HepG2 (cell line): ENCODE measurements at regions not wholly inside any gene's neighbourhood (a gene's known extent, or its start where the extent isn't known, plus 50 kb on each side); places are given as distances from the start of the nearest gene placed in this dataset.

Experiments used
- ATAC-seq: fragments of 200-7000 bp; cut with Tn5 transposase; 3 replicates; pipeline ENCODE4 v1.9.1; 2020; ENCODE audit warnings: mild to moderate bottlenecking, moderate library complexity
- BruUV-seq: library from RNA; stranded (reverse); fragments of 400-500 nt; replicated peaks from 2 replicates; lab custom pipeline; 2021; lab: Mats Ljungman, UMichigan
- CTCF ChIA-PET: fragments of 300-600 bp; formaldehyde crosslinking; extraction: SDS; loops from one replicate; lab custom pipeline; 2021; ENCODE audit warnings: low total read pairs, inconsistent platforms, low intra/inter-chr PET ratio; lab: Yijun Ruan, JAX
- POLR2A ChIA-PET: fragments of 350-600 bp; sonication (Branson Sonifier 250); formaldehyde crosslinking; loops from one replicate; lab custom pipeline; 2020; ENCODE audit warnings: antibody characterized with exemption, inconsistent platforms; lab: Yijun Ruan, JAX
- DNase-seq: peaks from one replicate; pipeline ENCODE4 v3.0.0-alpha.2; 2015; ENCODE audit warnings: low spot score
- FAIRE-seq: peaks from 3 replicates; lab custom pipeline; 2011; peaks lifted over from hg19 to GRCh38; lab: Jason Lieb, UNC
- H2AFZ ChIP-seq: one replicate; pipeline ENCODE4 v1.6.1; 2011; ENCODE audit warnings: low read length, inconsistent platforms
- H3K27ac ChIP-seq: fragments of 300-600 bp; 3 replicates; pipeline ENCODE4 v1.8.0; 2011; ENCODE audit warnings: mixed run types, mild to moderate bottlenecking, mixed read lengths, low read length, inconsistent platforms; ENCODE audit not compliant: insufficient read depth; ENCODE audit errors: extremely low read length
- H3K27me3 ChIP-seq, 2 experiments: fragments of 200-600 bp in 1 of 2; 2 replicates in 1 of 2; 3 replicates in 1 of 2; pipeline versions ENCODE4 v1.6.0 to v1.8.0; 2011; ENCODE audit warnings: low read length in 2 of 2, mild to moderate bottlenecking in 2 of 2, moderate library complexity in 2 of 2, inconsistent platforms in 1 of 2; ENCODE audit not compliant: insufficient read depth in 2 of 2, control insufficient read depth in 1 of 2
- H3K36me3 ChIP-seq, 2 experiments: fragments of 200-600 bp in 1 of 2; replicated peaks in 1 of 2; 2 replicates in 1 of 2; 3 replicates in 1 of 2; pipeline versions ENCODE4 v1.5.1 to v1.8.0; 2011; ENCODE audit warnings: low read length in 2 of 2, inconsistent platforms in 1 of 2; ENCODE audit not compliant: insufficient read depth in 2 of 2, control insufficient read depth in 1 of 2
- H3K4me1 ChIP-seq: 2 replicates; pipeline ENCODE4 v1.5.1; 2012; ENCODE audit warnings: low read length, inconsistent platforms; ENCODE audit not compliant: insufficient read depth
- H3K4me2 ChIP-seq: 2 replicates; pipeline ENCODE4 v1.6.0; 2011; ENCODE audit warnings: low read depth, low read length, inconsistent platforms
- H3K4me3 ChIP-seq, 3 experiments: fragments of 200-600 bp in 1 of 3; sonication (generic), shearing (Covaris generic) in 1 of 3; replicated peaks in 1 of 3; 2 replicates each; pipeline ENCODE4 v1.5.1; 2011 to 2016; ENCODE audit warnings: low read length in 3 of 3, inconsistent platforms in 2 of 3, low read depth in 2 of 3, mild to moderate bottlenecking in 2 of 3, control low read depth in 1 of 3, mixed read lengths in 1 of 3; ENCODE audit not compliant: insufficient read depth in 1 of 3
- H3K79me2 ChIP-seq: one replicate; pipeline ENCODE4 v1.6.1; 2011; ENCODE audit warnings: low read length, inconsistent platforms; ENCODE audit not compliant: insufficient read depth
- H3K9ac ChIP-seq: 2 replicates; pipeline ENCODE4 v1.6.0; 2011; ENCODE audit warnings: mild to moderate bottlenecking, low read depth, low read length, inconsistent platforms; ENCODE audit not compliant: insufficient read depth
- H3K9me3 ChIP-seq: 2 replicates; pipeline ENCODE4 v1.5.1; 2012; ENCODE audit warnings: mild to moderate bottlenecking, low read length
- H4K20me1 ChIP-seq: 2 replicates; pipeline ENCODE4 v1.6.0; 2011; ENCODE audit warnings: inconsistent platforms, mild to moderate bottlenecking, low read length, moderate library complexity; ENCODE audit not compliant: insufficient read depth
- CCAR2 ChIP-seq: fragments of 200-400 bp; formaldehyde crosslinking; optimal IDR thresholded peaks from 2 replicates; pipeline ENCODE3; 2018; ENCODE audit warnings: low read depth, mild to moderate bottlenecking, low read length, moderate library complexity
- MLLT10 ChIP-seq: sonication (generic); formaldehyde crosslinking; IDR thresholded peaks from 2 replicates; pipeline ENCODE4 v1.4.0; 2020; ENCODE audit warnings: missing genetic modification reagents
- RBFOX2 ChIP-seq: fragments of 200-400 bp; formaldehyde crosslinking; IDR thresholded peaks from 2 replicates; pipeline ENCODE4 v1.6.1; 2017; ENCODE audit warnings: low read depth, mild to moderate bottlenecking, low read length
- RFXAP ChIP-seq: sonication (generic); formaldehyde crosslinking; IDR thresholded peaks from 2 replicates; pipeline ENCODE4 v1.4.0; 2020; ENCODE audit warnings: missing genetic modification reagents, borderline replicate concordance
- ZNF205 ChIP-seq: IDR thresholded peaks from 2 replicates; pipeline ENCODE4 v1.6.1; 2018; ENCODE audit warnings: missing biosample characterization, missing genetic modification reagents
- ZNF329 ChIP-seq: sonication (generic); formaldehyde crosslinking; IDR thresholded peaks from 2 replicates; pipeline ENCODE4 v1.9.0; 2021; ENCODE audit warnings: low read depth, mild to moderate bottlenecking, missing genetic modification reagents
- ZNF781 ChIP-seq: sonication (generic); formaldehyde crosslinking; IDR thresholded peaks from 2 replicates; pipeline ENCODE4 v1.5.1; 2020; ENCODE audit warnings: borderline replicate concordance, mild to moderate bottlenecking, missing genetic modification reagents; ENCODE audit errors: not compliant biosample characterization
- ZNF878 ChIP-seq: sonication (generic); formaldehyde crosslinking; IDR thresholded peaks from 2 replicates; pipeline ENCODE4 v1.8.1; 2023; ENCODE audit warnings: mild to moderate bottlenecking, missing genetic modification reagents, moderate library complexity
- WGBS: methylation state at CpG from one replicate; pipeline ENCODE4 v1.1.6; 2017; ENCODE audit warnings: low lambda C conversion rate; 5-methylcytosine and 5-hydroxymethylcytosine counted together
- in situ Hi-C: cut with HindIII; loops from 2 replicates; pipeline ENCODE4 v1.10.0; 2017; ENCODE audit warnings: low pct_unique_long_range_greater_than_20kb; ENCODE audit not compliant: extremely low pct_ligation_motif_present
- intact Hi-C: fragments of 100-400 bp; cut with micrococcal nuclease; formaldehyde crosslinking; loops from one replicate; pipeline ENCODE4 v1.10.0; 2022; ENCODE audit not compliant: unreplicated experiment
- TF ChIP-seq, protein P1 (sequence below): sonication (generic); formaldehyde crosslinking; IDR thresholded peaks from 2 replicates; pipeline ENCODE4 v1.9.0; 2021; ENCODE audit warnings: missing genetic modification reagents, borderline replicate concordance
- TF ChIP-seq, protein P2 (sequence below): sonication (generic); formaldehyde crosslinking; IDR thresholded peaks from 2 replicates; pipeline ENCODE4 v1.4.0; 2020; ENCODE audit warnings: mild to moderate bottlenecking, missing genetic modification reagents

DNA sequence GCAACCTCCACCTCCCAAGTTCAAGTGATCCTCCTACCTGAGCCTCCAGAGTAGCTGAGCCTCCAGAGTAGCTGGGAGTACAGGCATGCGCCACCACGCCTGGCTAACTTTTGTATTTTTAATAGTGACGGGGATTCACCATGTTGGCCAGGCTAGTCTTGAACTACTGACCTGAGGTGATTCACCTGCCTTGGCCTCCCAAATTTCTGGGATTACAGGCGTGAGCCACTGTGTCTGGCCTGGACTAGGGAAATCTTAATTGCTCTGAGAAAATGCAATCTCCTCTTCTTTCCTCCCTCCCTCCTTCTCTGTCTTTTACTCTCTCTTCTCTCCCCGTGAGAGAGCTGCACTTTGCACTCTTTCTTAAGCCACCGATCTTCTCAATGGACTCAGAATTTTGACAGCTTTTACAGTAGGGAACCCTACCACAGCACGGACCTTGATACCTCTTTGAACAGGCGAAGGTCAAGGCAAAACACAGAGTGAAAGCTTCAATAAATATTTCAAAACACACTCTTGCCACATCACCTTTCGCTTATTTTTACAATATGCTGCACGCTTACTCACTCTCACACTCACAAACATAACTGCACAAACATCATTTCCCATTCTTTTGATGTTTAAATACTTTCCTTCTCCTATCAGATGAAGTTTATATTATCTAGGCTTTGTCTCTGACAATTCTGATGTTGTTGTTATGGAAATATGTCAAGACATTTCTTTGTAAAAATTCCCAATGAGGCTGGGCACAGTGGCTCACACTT lies 173.4 kb upstream of the NRP1 start:
- Histone ChIP-seq H3K9me3 (no peaks in the 10 kb centered on the region), H3K4me2 (peak overlapping the region; percentile 85), H2AFZ (no peak overlapping the region), H3K79me2 (no peaks in the 10 kb centered on the region), H4K20me1 (no peaks in the 10 kb centered on the region), H3K9ac (peak overlapping the region; percentile 77), H3K27ac (peak overlapping the region; percentile 93), H3K36me3 (no peaks in the 10 kb centered on the region), H3K4me1 (peaks cover 37% of the 10 kb centered on the region), H3K4me3 (no peak overlapping the region), H3K27me3 (no peaks in the 10 kb centered on the region)
- ChIA-PET CTCF (no interaction called here), POLR2A (interaction anchor here (0.9 to 3.0 kb wide), 6 partner anchors 21 to 311 kb away, joined by 3 to 19 read pairs (median 4); partner anchors contain the start of gene NRP1)
- no TSS peak for BruUV-seq
- in situ Hi-C loops = loop anchor here (5.0 kb wide), 1 partner anchor 311 kb away; no protein-coding TSS in a partner anchor
- 29% methylated on average over 10 of the region's 10 CpGs for WGBS
- intact Hi-C loops = loop anchor here (5.0 kb wide), 1 partner anchor 311 kb away; no protein-coding TSS in a partner anchor
- peak; percentile 82 for ATAC-seq
- FAIRE-seq = peak; percentile 89
- DNase-seq = peak; percentile 95
- TF ChIP-seq ZNF205 (CRISPR knock-in tag) (peak; percentile 76; the same call in 1 of the 2 replicates), ZNF878 (peak; percentile 86; the same call in 1 of the 2 replicates), ZNF329 (CRISPR knock-in tag) (no peak), RFXAP (CRISPR knock-in tag) (peak; percentile 82; the same call in 1 of the 2 replicates), RBFOX2 (no peak), ZNF781 (CRISPR knock-in tag) (no peak), CCAR2 (no peak), MLLT10 (no peak)
- TF ChIP-seq, protein P1, sequence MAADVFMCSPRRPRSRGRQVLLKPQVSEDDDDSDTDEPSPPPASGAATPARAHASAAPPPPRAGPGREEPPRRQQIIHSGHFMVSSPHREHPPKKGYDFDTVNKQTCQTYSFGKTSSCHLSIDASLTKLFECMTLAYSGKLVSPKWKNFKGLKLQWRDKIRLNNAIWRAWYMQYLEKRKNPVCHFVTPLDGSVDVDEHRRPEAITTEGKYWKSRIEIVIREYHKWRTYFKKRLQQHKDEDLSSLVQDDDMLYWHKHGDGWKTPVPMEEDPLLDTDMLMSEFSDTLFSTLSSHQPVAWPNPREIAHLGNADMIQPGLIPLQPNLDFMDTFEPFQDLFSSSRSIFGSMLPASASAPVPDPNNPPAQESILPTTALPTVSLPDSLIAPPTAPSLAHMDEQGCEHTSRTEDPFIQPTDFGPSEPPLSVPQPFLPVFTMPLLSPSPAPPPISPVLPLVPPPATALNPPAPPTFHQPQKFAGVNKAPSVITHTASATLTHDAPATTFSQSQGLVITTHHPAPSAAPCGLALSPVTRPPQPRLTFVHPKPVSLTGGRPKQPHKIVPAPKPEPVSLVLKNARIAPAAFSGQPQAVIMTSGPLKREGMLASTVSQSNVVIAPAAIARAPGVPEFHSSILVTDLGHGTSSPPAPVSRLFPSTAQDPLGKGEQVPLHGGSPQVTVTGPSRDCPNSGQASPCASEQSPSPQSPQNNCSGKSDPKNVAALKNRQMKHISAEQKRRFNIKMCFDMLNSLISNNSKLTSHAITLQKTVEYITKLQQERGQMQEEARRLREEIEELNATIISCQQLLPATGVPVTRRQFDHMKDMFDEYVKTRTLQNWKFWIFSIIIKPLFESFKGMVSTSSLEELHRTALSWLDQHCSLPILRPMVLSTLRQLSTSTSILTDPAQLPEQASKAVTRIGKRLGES (CRISPR knock-in tag) = no peak
- TF ChIP-seq, protein P2, sequence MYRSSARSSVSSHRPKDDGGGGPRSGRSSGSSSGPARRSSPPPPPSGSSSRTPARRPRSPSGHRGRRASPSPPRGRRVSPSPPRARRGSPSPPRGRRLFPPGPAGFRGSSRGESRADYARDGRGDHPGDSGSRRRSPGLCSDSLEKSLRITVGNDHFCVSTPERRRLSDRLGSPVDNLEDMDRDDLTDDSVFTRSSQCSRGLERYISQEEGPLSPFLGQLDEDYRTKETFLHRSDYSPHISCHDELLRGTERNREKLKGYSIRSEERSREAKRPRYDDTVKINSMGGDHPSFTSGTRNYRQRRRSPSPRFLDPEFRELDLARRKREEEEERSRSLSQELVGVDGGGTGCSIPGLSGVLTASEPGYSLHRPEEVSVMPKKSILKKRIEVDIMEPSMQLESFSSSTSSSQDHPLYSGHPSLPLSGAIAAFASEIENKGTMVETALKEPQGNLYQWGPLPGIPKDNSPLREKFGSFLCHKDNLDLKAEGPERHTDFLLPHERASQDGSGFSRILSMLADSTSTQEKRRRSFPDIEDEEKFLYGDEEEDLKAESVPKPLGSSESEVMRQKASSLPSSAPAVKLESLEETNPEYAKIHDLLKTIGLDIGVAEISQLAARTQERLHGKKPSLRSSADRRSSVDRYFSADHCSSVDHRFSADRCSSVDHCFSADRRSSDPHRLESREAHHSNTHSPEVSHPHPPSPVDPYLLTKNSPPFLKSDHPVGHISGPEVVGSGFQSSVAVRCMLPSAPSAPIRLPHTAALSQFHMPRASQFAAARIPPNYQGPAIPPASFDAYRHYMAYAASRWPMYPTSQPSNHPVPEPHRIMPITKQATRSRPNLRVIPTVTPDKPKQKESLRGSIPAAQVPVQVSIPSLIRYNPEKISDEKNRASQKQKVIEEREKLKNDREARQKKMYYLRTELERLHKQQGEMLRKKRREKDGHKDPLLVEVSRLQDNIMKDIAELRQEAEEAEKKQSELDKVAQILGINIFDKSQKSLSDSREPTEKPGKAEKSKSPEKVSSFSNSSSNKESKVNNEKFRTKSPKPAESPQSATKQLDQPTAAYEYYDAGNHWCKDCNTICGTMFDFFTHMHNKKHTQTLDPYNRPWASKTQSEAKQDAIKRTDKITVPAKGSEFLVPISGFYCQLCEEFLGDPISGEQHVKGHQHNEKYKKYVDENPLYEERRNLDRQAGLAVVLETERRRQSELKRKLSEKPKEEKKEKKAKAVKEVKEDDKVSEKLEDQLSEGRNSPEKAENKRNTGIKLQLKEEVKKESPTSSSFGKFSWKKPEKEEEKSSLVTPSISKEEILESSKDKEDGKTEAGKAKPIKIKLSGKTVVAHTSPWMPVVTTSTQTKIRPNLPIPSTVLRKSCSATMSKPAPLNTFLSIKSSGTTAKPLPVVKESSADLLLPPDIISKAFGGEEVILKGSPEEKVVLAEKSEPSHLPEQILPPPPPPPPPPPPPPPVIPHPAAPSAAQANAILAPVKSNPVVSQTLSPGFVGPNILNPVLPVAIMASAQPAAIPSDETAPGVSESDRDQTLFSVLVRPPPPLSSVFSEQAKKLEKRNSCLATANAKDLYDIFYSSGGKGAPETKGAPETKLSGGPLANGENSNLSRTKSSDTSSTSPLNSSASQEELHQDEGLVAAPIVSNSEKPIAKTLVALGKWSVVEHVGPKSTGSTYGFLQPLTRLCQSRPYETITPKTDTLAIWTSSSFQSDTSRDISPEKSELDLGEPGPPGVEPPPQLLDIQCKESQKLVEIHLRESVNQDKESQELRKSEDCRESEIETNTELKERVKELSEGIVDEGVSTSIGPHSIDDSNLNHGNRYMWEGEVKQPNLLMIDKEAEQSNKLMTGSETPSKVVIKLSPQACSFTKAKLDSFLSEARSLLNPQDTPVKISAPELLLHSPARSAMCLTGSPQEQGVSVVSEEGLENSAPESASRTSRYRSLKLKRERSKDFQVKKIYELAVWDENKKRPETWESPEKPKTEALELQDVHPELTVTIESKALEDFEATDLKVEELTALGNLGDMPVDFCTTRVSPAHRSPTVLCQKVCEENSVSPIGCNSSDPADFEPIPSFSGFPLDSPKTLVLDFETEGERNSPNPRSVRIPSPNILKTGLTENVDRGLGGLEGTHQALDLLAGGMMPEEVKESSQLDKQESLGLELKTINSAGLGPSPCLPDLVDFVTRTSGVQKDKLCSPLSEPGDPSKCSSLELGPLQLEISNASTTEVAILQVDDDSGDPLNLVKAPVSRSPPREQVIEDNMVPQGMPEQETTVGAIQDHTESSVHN = no peak
